K562 (cell line): ENCODE measurements at regions not wholly inside any gene's neighbourhood (a gene's known extent, or its start where the extent isn't known, plus 50 kb on each side); places are given as distances from the start of the nearest gene placed in this dataset.

Source experiments
- ATAC-seq: fragments of 200-7000 bp; cut with Tn5 transposase; 3 replicates; pipeline ENCODE4 v1.9.1; 2020; ENCODE audit warnings: moderate library complexity
- BruUV-seq: library from RNA; stranded (reverse); fragments of 400-500 nt; replicated peaks from 2 replicates; lab custom pipeline; 2021; lab: Mats Ljungman, UMichigan
- CTCF ChIA-PET: fragments of 300-600 bp; formaldehyde crosslinking; extraction: SDS; loops from one replicate; lab custom pipeline; 2021; ENCODE audit warnings: low intra/inter-chr PET ratio; lab: Yijun Ruan, JAX
- POLR2A ChIA-PET: fragments of 300-600, 350-650 bp; sonication (Branson Sonifier 250); formaldehyde crosslinking; extraction: SDS; loops from one replicate; lab custom pipeline; 2021; ENCODE audit warnings: antibody characterized with exemption, inconsistent platforms; lab: Yijun Ruan, JAX
- DNase-seq, 4 experiments: peaks; one replicate each; pipeline versions ENCODE4 v3.0.0 to v3.0.0-alpha.2; 2011 to 2018; ENCODE audit warnings: low spot score in 3 of 4, mixed read lengths in 3 of 4; ENCODE audit errors: extremely low read depth in 1 of 4
- FAIRE-seq: peaks from 2 replicates; lab custom pipeline; 2011; peaks lifted over from hg19 to GRCh38; lab: Jason Lieb, UNC
- H2AFZ ChIP-seq: 2 replicates; pipeline ENCODE4 v1.6.0; 2011; ENCODE audit warnings: low read depth, low read length, control low read depth, inconsistent platforms
- H3K27ac ChIP-seq: fragments of 200-600 bp; 3 replicates; pipeline ENCODE4 v1.8.0; 2011; ENCODE audit warnings: low read depth, mild to moderate bottlenecking, control low read depth, inconsistent platforms, low read length, moderate library complexity, mixed read lengths; ENCODE audit errors: extremely low read depth
- H3K27me3 ChIP-seq, 2 experiments: fragments of 300-600 bp in 1 of 2; 2 replicates in 1 of 2; 3 replicates in 1 of 2; pipeline versions ENCODE4 v1.6.0 to v1.8.0; 2011; ENCODE audit warnings: inconsistent platforms in 2 of 2, low read length in 2 of 2, mild to moderate bottlenecking in 1 of 2, mixed read lengths in 1 of 2, moderate library complexity in 1 of 2; ENCODE audit not compliant: control insufficient read depth in 2 of 2, insufficient read depth in 2 of 2
- H3K36me3 ChIP-seq: fragments of 300-600 bp; 3 replicates; pipeline ENCODE4 v1.8.0; 2011; ENCODE audit warnings: mild to moderate bottlenecking, low read length, inconsistent platforms; ENCODE audit not compliant: control insufficient read depth, insufficient read depth
- H3K4me1 ChIP-seq, 2 experiments: fragments of 200-600 bp in 1 of 2; replicated peaks in 1 of 2; 2 replicates in 1 of 2; 3 replicates in 1 of 2; pipeline versions ENCODE4 v1.5.1 to v1.8.0; 2011; ENCODE audit warnings: inconsistent platforms in 2 of 2, low read length in 2 of 2, mild to moderate bottlenecking in 1 of 2, mixed read lengths in 1 of 2, moderate library complexity in 1 of 2; ENCODE audit not compliant: control insufficient read depth in 2 of 2, insufficient read depth in 2 of 2
- H3K4me2 ChIP-seq: 2 replicates; pipeline ENCODE4 v1.6.1; 2011; ENCODE audit warnings: low read length, control low read depth, inconsistent platforms, mixed read lengths; ENCODE audit not compliant: insufficient read depth
- H3K4me3 ChIP-seq: fragments of 200-600 bp; sonication (generic), shearing (Covaris generic); 2 replicates; pipeline ENCODE4 v1.5.1; 2016; ENCODE audit warnings: control low read depth, inconsistent platforms
- H3K79me2 ChIP-seq: fragments of 200-600 bp; 3 replicates; pipeline ENCODE4 v1.8.0; 2011; ENCODE audit warnings: low read length, inconsistent platforms; ENCODE audit not compliant: control insufficient read depth, insufficient read depth
- H3K9ac ChIP-seq, 2 experiments: 2 replicates each; pipeline versions ENCODE4 v1.6.0 to v1.6.1; 2011; ENCODE audit warnings: low read depth in 2 of 2, low read length in 2 of 2, control low read depth in 1 of 2, inconsistent platforms in 1 of 2, mild to moderate bottlenecking in 1 of 2, mixed read lengths in 1 of 2; ENCODE audit not compliant: insufficient read depth in 1 of 2
- H3K9me1 ChIP-seq: one replicate; pipeline ENCODE4 v1.6.0; 2011; ENCODE audit warnings: inconsistent platforms, mild to moderate bottlenecking, low read length, moderate library complexity; ENCODE audit not compliant: control insufficient read depth, insufficient read depth
- H3K9me3 ChIP-seq: replicated peaks from 2 replicates; pipeline ENCODE4 v1.5.1; 2011; ENCODE audit warnings: low read depth, low read length, inconsistent platforms; ENCODE audit not compliant: control insufficient read depth, insufficient read depth
- H4K20me1 ChIP-seq: replicated peaks from 2 replicates; pipeline ENCODE4 v1.6.1; 2011; ENCODE audit warnings: low read length, inconsistent platforms, mixed read lengths; ENCODE audit not compliant: control insufficient read depth, insufficient read depth
- CREM ChIP-seq: IDR thresholded peaks from 2 replicates; pipeline ENCODE4 v1.6.1; 2014; ENCODE audit warnings: antibody characterized with exemption, low read depth
- HNRNPH1 ChIP-seq: fragments of 200-400 bp; formaldehyde crosslinking; optimal IDR thresholded peaks from 2 replicates; pipeline ENCODE3; 2017; ENCODE audit warnings: low read depth, mild to moderate bottlenecking, low read length, moderate library complexity
- RAD21 ChIP-seq, 2 experiments: fragments of 250-450 bp in 1 of 2; fragments of 450-650 bp in 1 of 2; sonication (Bioruptor Pico) in 1 of 2; formaldehyde crosslinking in 1 of 2; IDR thresholded peaks in 1 of 2; conservative IDR thresholded peaks in 1 of 2; 2 replicates each; pipeline versions ENCODE4 v1.4.0 to v1.8.0; 2020 to 2022; ENCODE audit warnings: mild to moderate bottlenecking in 2 of 2, moderate library complexity in 1 of 2
- SLC30A9 ChIP-seq: fragments of 250-450 bp; sonication (Bioruptor Pico); IDR thresholded peaks from 2 replicates; pipeline ENCODE4 v1.8.0; 2022; ENCODE audit warnings: mild to moderate bottlenecking, moderate library complexity
- SMARCC2 ChIP-seq: fragments of 450-650 bp; IDR thresholded peaks from 2 replicates; pipeline ENCODE4 v1.6.1; 2017; ENCODE audit warnings: antibody characterized with exemption, moderate library complexity, mild to moderate bottlenecking, low read depth
- SRF ChIP-seq, 2 experiments: fragments of 250-450, 450-650 bp in 1 of 2; sonication (Bioruptor Pico) in 1 of 2; sonication (generic) in 1 of 2; formaldehyde crosslinking; IDR thresholded peaks; 2 replicates each; pipeline versions ENCODE4 v1.5.0 to v1.5.1; 2020 to 2022; ENCODE audit warnings: mild to moderate bottlenecking in 1 of 2, missing genetic modification reagents in 1 of 2
- TCF7L2 ChIP-seq: fragments of 150-350 bp; IDR thresholded peaks from 2 replicates; pipeline ENCODE4 v1.6.1; 2016; ENCODE audit warnings: low read depth, mild to moderate bottlenecking, low read length, moderate library complexity
- TEAD1 ChIP-seq, 2 experiments: fragments of 450-650 bp in 1 of 2; sonication (generic) in 1 of 2; formaldehyde crosslinking; IDR thresholded peaks; 2 replicates each; pipeline versions ENCODE4 v1.4.0 to v1.8.0; 2020 to 2022; ENCODE audit warnings: mild to moderate bottlenecking in 2 of 2, missing genetic modification reagents in 1 of 2
- TRIM24 ChIP-seq, 2 experiments: fragments of 450-650 bp; IDR thresholded peaks; 2 replicates each; pipeline ENCODE4 v1.6.1; 2016
- ZNF174 ChIP-seq: fragments of 250-450 bp; sonication (Bioruptor Pico); IDR thresholded peaks from 2 replicates; pipeline ENCODE4 v1.4.0; 2020; ENCODE audit warnings: mild to moderate bottlenecking
- ZNF384 ChIP-seq: IDR thresholded peaks from 2 replicates; pipeline ENCODE4 v1.6.1; 2012; ENCODE audit warnings: low read depth, low read length, improper control_type of control experiment
- WGBS: fragments of 100-300 bp; shearing (Covaris generic); methylation state at CpG from one replicate; pipeline ENCODE4 v1.1.6; 2016; ENCODE audit warnings: low coverage, mixed read lengths; ENCODE audit not compliant: insufficient coverage; ENCODE audit errors: missing lambda C conversion rate; 5-methylcytosine and 5-hydroxymethylcytosine counted together
- in situ Hi-C: fragments of 300-500 bp; cut with MboI; formaldehyde crosslinking; loops from 4 replicates; pipeline ENCODE4 v1.15.0; 2018; ENCODE audit warnings: inconsistent platforms, mixed read lengths
- intact Hi-C: fragments of 100-400 bp; cut with micrococcal nuclease; formaldehyde crosslinking; loops from 2 replicates; pipeline ENCODE4 v1.14.2; 2022
- TF ChIP-seq, protein P1 (sequence below), 3 experiments: IDR thresholded peaks in 2 of 3; conservative IDR thresholded peaks in 1 of 3; 2 replicates each; pipeline ENCODE4 v1.5.1; 2011 to 2012; ENCODE audit warnings: low read length in 3 of 3, mild to moderate bottlenecking in 3 of 3, control low read depth in 2 of 3, improper control_type of control experiment in 1 of 3, inconsistent platforms in 1 of 3, low read depth in 1 of 3, mixed read lengths in 1 of 3, moderate library complexity in 1 of 3; ENCODE audit not compliant: insufficient read depth in 2 of 3
- TF ChIP-seq, protein P2 (sequence below): fragments of 450-650 bp; formaldehyde crosslinking; IDR thresholded peaks from 2 replicates; pipeline ENCODE4 v1.4.0; 2022; ENCODE audit warnings: missing genetic modification characterization

DNA sequence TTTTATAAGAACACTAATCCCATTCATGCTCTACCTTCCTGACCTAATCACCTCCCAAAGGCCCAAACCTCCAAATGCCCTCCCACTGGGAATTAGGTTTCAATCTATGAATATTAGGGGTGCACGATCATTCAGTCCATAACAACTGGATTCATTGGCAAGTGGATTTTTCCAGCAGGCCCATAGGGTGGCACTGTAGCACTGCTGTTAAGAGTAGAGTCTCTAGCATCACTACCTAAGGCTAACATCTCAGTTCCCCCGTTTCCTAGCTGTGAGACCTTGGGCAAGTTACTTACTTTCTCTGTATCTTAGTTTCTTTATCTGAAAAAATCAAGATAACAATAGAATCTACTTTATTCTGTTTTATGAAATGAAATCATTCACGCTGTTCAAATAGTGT is 315.8 kb downstream of the STIM2 start:
- no peak overlapping the region for H3K27ac ChIP-seq
- H4K20me1 ChIP-seq = no peaks in the 10 kb centered on the region
- no peaks in the 10 kb centered on the region for H3K9me1 ChIP-seq
- H3K9me3 ChIP-seq = no peaks in the 10 kb centered on the region
- WGBS = 0% methylated on average over 3 of the region's 3 CpGs
- CTCF ChIA-PET = no interaction called here
- no TSS peak for BruUV-seq
- FAIRE-seq (peak; percentile 37), ATAC-seq (peak; percentile 67; the same call in 2 of the 3 replicates), DNase-seq (peak in 2 of 4 experiments; percentile 7 to 18)
- H3K36me3 ChIP-seq = no peaks in the 10 kb centered on the region
- no peaks in the 10 kb centered on the region for H3K4me1 ChIP-seq
- H3K79me2 ChIP-seq = no peaks in the 10 kb centered on the region
- in situ Hi-C loops (no loop called here), intact Hi-C loops (loop anchor here (10.0 kb wide), 1 partner anchor 148 kb away; no protein-coding TSS in a partner anchor)
- H3K9ac ChIP-seq = no peak overlapping the region
- POLR2A ChIA-PET = interaction anchor here (0.9 kb wide), 1 partner anchor 128 kb away, joined by 5 read pairs; no protein-coding TSS in a partner anchor
- H3K4me2 ChIP-seq = no peak overlapping the region
- H3K27me3 ChIP-seq = no peaks in the 10 kb centered on the region
- no peak overlapping the region for H3K4me3 ChIP-seq
- H2AFZ ChIP-seq = no peak overlapping the region
- peak; percentile 50 to 61 for TF ChIP-seq RAD21 (CRISPR knock-in tag; conservative IDR thresholded peaks at IDR 0.05 in 1 of 2, IDR thresholded peaks at IDR 0.05 in 1 of 2)
- TF ChIP-seq ZNF174 (CRISPR knock-in tag) = no peak
- TF ChIP-seq CREM = no peak
- TF ChIP-seq SMARCC2 = no peak
- no peak for TF ChIP-seq HNRNPH1
- TF ChIP-seq, protein P1, sequence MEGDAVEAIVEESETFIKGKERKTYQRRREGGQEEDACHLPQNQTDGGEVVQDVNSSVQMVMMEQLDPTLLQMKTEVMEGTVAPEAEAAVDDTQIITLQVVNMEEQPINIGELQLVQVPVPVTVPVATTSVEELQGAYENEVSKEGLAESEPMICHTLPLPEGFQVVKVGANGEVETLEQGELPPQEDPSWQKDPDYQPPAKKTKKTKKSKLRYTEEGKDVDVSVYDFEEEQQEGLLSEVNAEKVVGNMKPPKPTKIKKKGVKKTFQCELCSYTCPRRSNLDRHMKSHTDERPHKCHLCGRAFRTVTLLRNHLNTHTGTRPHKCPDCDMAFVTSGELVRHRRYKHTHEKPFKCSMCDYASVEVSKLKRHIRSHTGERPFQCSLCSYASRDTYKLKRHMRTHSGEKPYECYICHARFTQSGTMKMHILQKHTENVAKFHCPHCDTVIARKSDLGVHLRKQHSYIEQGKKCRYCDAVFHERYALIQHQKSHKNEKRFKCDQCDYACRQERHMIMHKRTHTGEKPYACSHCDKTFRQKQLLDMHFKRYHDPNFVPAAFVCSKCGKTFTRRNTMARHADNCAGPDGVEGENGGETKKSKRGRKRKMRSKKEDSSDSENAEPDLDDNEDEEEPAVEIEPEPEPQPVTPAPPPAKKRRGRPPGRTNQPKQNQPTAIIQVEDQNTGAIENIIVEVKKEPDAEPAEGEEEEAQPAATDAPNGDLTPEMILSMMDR (IDR thresholded peaks at IDR 0.05 in 2 of 3, conservative IDR thresholded peaks at IDR 0.05 in 1 of 3; ENCODE audit: insufficient read depth in 2 of 3, low read depth in 1 of 3, low read length in 3 of 3) = peak; percentile 20 to 56 (median 46); a peak in 5 of 6 replicates
- TF ChIP-seq SRF (CRISPR knock-in tag; IDR thresholded peaks at IDR 0.05) = no peak
- TF ChIP-seq TRIM24 (IDR thresholded peaks at IDR 0.05) = no peak
- TF ChIP-seq, protein P2, sequence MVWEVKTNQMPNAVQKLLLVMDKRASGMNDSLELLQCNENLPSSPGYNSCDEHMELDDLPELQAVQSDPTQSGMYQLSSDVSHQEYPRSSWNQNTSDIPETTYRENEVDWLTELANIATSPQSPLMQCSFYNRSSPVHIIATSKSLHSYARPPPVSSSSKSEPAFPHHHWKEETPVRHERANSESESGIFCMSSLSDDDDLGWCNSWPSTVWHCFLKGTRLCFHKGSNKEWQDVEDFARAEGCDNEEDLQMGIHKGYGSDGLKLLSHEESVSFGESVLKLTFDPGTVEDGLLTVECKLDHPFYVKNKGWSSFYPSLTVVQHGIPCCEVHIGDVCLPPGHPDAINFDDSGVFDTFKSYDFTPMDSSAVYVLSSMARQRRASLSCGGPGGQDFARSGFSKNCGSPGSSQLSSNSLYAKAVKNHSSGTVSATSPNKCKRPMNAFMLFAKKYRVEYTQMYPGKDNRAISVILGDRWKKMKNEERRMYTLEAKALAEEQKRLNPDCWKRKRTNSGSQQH (CRISPR knock-in tag) = no peak
- TF ChIP-seq TEAD1 (CRISPR knock-in tag; IDR thresholded peaks at IDR 0.05) = no peak
- no peak for TF ChIP-seq TCF7L2
- TF ChIP-seq ZNF384 = no peak
- TF ChIP-seq SLC30A9 (CRISPR knock-in tag) = no peak
